OCI-LY7 (cell line): ENCODE measurements at regions not wholly inside any gene's neighbourhood (a gene's known extent, or its start where the extent isn't known, plus 50 kb on each side); places are given as distances from the start of the nearest gene placed in this dataset.

Experiments used
- BruUV-seq: library from RNA; stranded (reverse); fragments of 400-500 nt; replicated peaks from 2 replicates; lab custom pipeline; 2021; lab: Mats Ljungman, UMichigan
- CTCF ChIA-PET: fragments of 300-600 bp; sonication (Branson Sonifier 250); formaldehyde crosslinking; loops from one replicate; lab custom pipeline; 2022; ENCODE audit warnings: antibody characterized with exemption; ENCODE audit not compliant: unreplicated experiment; lab: Charles Lee
- POLR2A ChIA-PET: fragments of 300-600 bp; sonication (Branson Sonifier 250); formaldehyde crosslinking; loops from one replicate; lab custom pipeline; 2022; ENCODE audit warnings: antibody characterized with exemption; lab: Charles Lee
- DNase-seq: peaks from one replicate; pipeline ENCODE4 v3.0.0-alpha.2; 2015; ENCODE audit warnings: low spot score
- H2AFZ ChIP-seq: fragments of 200-600 bp; sonication (generic), shearing (Covaris generic); 2 replicates; pipeline ENCODE4 v1.6.1; 2014; ENCODE audit warnings: mild to moderate bottlenecking, antibody characterized with exemption, low read length, moderate library complexity
- H3K27ac ChIP-seq: fragments of 200-600 bp; sonication (generic); 2 replicates; pipeline ENCODE4 v1.5.1; 2014; ENCODE audit warnings: mixed run types, low read depth, mild to moderate bottlenecking, moderate library complexity, low read length, inconsistent platforms; ENCODE audit not compliant: poor library complexity, severe bottlenecking
- H3K36me3 ChIP-seq: fragments of 200-600 bp; sonication (generic); 2 replicates; pipeline ENCODE4 v1.6.1; 2014; ENCODE audit warnings: mild to moderate bottlenecking, antibody characterized with exemption, low read length, moderate library complexity, mixed read lengths; ENCODE audit not compliant: insufficient read depth
- H3K4me1 ChIP-seq: fragments of 200-600 bp; sonication (generic); 2 replicates; pipeline ENCODE4 v1.5.1; 2014; ENCODE audit warnings: mild to moderate bottlenecking, low read length; ENCODE audit not compliant: insufficient read depth, poor library complexity, severe bottlenecking
- H3K4me2 ChIP-seq: fragments of 200-600 bp; sonication (generic); 2 replicates; pipeline ENCODE4 v1.6.1; 2014; ENCODE audit warnings: mild to moderate bottlenecking, low read length
- H3K4me3 ChIP-seq: fragments of 200-600 bp; sonication (generic); 2 replicates; pipeline ENCODE4 v1.5.1; 2014; ENCODE audit warnings: mild to moderate bottlenecking, low read depth, low read length; ENCODE audit not compliant: poor library complexity, severe bottlenecking
- H3K79me2 ChIP-seq: fragments of 200-600 bp; sonication (generic); 2 replicates; pipeline ENCODE4 v1.6.1; 2016; ENCODE audit warnings: low read depth, mild to moderate bottlenecking, low read length, moderate library complexity, mixed read lengths; ENCODE audit not compliant: insufficient read depth
- H3K9me2 ChIP-seq: fragments of 200-600 bp; sonication (generic); 2 replicates; pipeline ENCODE4 v1.6.1; 2016; ENCODE audit warnings: mild to moderate bottlenecking, low read length, mixed read lengths; ENCODE audit not compliant: insufficient read depth
- H3K9me3 ChIP-seq: fragments of 200-600 bp; sonication (generic); 2 replicates; pipeline ENCODE4 v1.6.1; 2014; ENCODE audit warnings: mild to moderate bottlenecking, mixed run types, low read length, mixed read lengths
- H4K20me1 ChIP-seq: fragments of 200-600 bp; sonication (generic); 2 replicates; pipeline ENCODE4 v1.6.1; 2014; ENCODE audit warnings: mild to moderate bottlenecking, antibody characterized with exemption, low read length, moderate library complexity, mixed read lengths; ENCODE audit not compliant: insufficient read depth
- EZH2phosphoT487 ChIP-seq: fragments of 200-600 bp; sonication (generic); IDR thresholded peaks from 2 replicates; pipeline ENCODE4 v1.6.1; 2018; ENCODE audit warnings: low read depth, borderline replicate concordance, mild to moderate bottlenecking, mixed run types, antibody characterized with exemption, low read length, moderate library complexity, mixed read lengths
- intact Hi-C: fragments of 100-400 bp; cut with micrococcal nuclease; formaldehyde crosslinking; loops from one replicate; pipeline ENCODE4 v1.10.0; 2022; ENCODE audit not compliant: unreplicated experiment
- TF ChIP-seq, protein P1 (sequence below): fragments of 200-600 bp; sonication (generic); conservative IDR thresholded peaks from 2 replicates; pipeline ENCODE4 v1.5.1; 2014; ENCODE audit warnings: mild to moderate bottlenecking, antibody characterized with exemption, low read length, moderate library complexity, mixed read lengths

DNA sequence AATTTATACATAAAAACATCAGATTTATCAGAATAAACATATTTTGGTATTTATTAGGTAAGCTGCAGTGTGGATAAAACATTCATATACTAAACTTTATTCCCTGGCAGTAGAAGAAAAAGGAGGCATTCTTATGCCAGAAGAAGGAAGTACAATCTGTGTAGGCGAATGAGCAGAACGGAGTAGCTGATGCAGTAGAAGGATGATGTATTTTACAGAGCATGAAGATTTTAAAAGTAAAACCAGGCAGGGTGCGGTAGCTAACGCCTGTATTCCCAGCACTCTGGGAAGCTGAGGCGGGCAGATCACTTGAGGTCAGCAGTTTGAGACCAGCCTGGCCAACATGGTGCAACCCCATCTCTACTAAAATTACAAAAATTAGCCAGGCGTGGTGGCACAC, 294.9 kb upstream of the MKLN1 start:
- ChIA-PET POLR2A (interaction anchor here (0.6 to 1.0 kb wide), 3 partner anchors 77 to 1846 kb away, joined by 3 to 4 read pairs (median 3); no protein-coding TSS in a partner anchor), CTCF (no interaction called here)
- Histone ChIP-seq H3K79me2 (peaks cover 19% of the 10 kb centered on the region; the same call in 1 of the 2 replicates), H3K4me1 (peaks cover 2% of the 10 kb centered on the region), H3K4me3 (no peak overlapping the region), H3K27ac (no peak overlapping the region), H3K9me3 (no peaks in the 10 kb centered on the region), H2AFZ (no peak overlapping the region), H3K36me3 (peaks cover 9% of the 10 kb centered on the region), H3K9me2 (no peaks in the 10 kb centered on the region), H3K4me2 (no peak overlapping the region), H4K20me1 (no peaks in the 10 kb centered on the region)
- intact Hi-C loops: no loop called here
- no peak for DNase-seq
- no TSS peak for BruUV-seq
- TF ChIP-seq, protein P1, sequence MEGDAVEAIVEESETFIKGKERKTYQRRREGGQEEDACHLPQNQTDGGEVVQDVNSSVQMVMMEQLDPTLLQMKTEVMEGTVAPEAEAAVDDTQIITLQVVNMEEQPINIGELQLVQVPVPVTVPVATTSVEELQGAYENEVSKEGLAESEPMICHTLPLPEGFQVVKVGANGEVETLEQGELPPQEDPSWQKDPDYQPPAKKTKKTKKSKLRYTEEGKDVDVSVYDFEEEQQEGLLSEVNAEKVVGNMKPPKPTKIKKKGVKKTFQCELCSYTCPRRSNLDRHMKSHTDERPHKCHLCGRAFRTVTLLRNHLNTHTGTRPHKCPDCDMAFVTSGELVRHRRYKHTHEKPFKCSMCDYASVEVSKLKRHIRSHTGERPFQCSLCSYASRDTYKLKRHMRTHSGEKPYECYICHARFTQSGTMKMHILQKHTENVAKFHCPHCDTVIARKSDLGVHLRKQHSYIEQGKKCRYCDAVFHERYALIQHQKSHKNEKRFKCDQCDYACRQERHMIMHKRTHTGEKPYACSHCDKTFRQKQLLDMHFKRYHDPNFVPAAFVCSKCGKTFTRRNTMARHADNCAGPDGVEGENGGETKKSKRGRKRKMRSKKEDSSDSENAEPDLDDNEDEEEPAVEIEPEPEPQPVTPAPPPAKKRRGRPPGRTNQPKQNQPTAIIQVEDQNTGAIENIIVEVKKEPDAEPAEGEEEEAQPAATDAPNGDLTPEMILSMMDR: no peak
- no peak for TF ChIP-seq EZH2phosphoT487

DNA sequence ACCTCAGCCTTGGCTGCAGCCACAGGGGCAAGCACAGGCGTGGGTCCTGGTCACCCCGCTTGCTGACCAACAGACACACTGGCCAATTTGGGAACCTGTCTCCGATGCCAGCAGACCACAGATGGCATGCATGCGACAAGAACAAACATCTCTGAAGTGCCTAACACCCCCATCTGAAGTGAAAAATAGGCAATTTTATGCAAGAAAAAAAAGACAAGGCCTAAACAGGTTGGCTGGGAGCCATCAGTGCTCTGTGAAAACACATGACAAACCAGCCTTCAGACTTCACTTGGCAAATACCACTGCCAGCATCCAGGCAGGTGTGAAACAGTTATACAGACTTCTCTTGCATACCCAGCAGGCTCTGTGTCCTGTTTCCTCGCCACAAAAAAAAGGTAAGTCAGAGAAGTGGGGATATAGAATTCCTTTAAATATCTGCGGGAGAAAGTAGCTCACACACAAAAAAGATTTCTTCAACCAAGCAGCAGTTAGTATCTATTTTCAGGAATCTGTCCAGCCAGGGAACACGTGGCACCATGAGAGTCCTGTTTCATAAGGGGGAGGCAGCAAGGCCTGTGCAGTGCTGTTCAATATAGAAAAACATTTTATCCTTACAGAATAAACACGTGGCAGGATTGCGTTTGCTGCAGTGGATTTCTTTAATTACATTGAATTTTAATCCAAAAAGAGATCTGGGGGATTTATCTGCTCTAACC, 293.4 kb upstream of the MKLN1 start:
- Histone ChIP-seq H3K9me2 (no peaks in the 10 kb centered on the region), H3K4me1 (no peaks in the 10 kb centered on the region), H3K4me2 (peak overlapping the region; percentile 3; the same call in 1 of the 2 replicates), H3K79me2 (peaks cover 32% of the 10 kb centered on the region; the same call in 1 of the 2 replicates), H4K20me1 (no peaks in the 10 kb centered on the region), H3K36me3 (peaks cover 18% of the 10 kb centered on the region), H2AFZ (no peak overlapping the region), H3K27ac (no peak overlapping the region), H3K4me3 (no peak overlapping the region), H3K9me3 (no peaks in the 10 kb centered on the region)
- BruUV-seq: no TSS peak
- POLR2A ChIA-PET: interaction anchor here (0.6 to 0.7 kb wide), 2 partner anchors 23 to 40 kb away, joined by 3 to 5 read pairs; no protein-coding TSS in a partner anchor
- intact Hi-C loops: no loop called here
- TF ChIP-seq EZH2phosphoT487: no peak
- TF ChIP-seq, protein P1: no peak
- no peak for DNase-seq
- CTCF ChIA-PET: no interaction called here
